Vagina (tissue), 2 donors: ENCODE measurements at regions not wholly inside any gene's neighbourhood (a gene's known extent, or its start where the extent isn't known, plus 50 kb on each side); places are given as distances from the start of the nearest gene placed in this dataset.

ENCODE experiments used
- CTCF ChIP-seq, 3 experiments: fragments of 450-650 bp in 2 of 3; fragments of 200-600 bp in 1 of 3; sonication (generic) in 1 of 3; IDR thresholded peaks; one replicate each; pipeline ENCODE4 v1.5.1; 2017 to 2019; ENCODE audit warnings: antibody characterized with exemption in 3 of 3, mild to moderate bottlenecking in 2 of 3, moderate library complexity in 2 of 3
- POLR2A ChIP-seq, 2 donors: fragments of 450-650 bp; IDR thresholded peaks; one replicate each; pipeline ENCODE4 v1.6.1; 2017; ENCODE audit warnings: antibody characterized with exemption in 2 of 2, mild to moderate bottlenecking in 2 of 2, moderate library complexity in 2 of 2
- POLR2AphosphoS5 ChIP-seq, 2 donors: sonication (generic); formaldehyde crosslinking; IDR thresholded peaks; one replicate each; pipeline ENCODE4 v1.9.0; 2017; ENCODE audit warnings: antibody characterized with exemption in 2 of 2, mild to moderate bottlenecking in 2 of 2, low read depth in 1 of 2; ENCODE audit not compliant: insufficient read depth in 1 of 2

- TF ChIP-seq POLR2A (IDR thresholded peaks at IDR 0.05) (no peak), CTCF (IDR thresholded peaks at IDR 0.05) (no peak), POLR2AphosphoS5 (IDR thresholded peaks at IDR 0.05; ENCODE audit: insufficient read depth in 1 of 2, low read depth in 1 of 2) (no peak)
Measured at GRCh38 chr9:90432951-90433350, 209.7 kb downstream of the DIRAS2 start.
